Caco-2 (cell line): ENCODE measurements at regions not wholly inside any gene's neighbourhood (a gene's known extent, or its start where the extent isn't known, plus 50 kb on each side); places are given as distances from the start of the nearest gene placed in this dataset.

Source experiments
- BruUV-seq: library from RNA; stranded (reverse); fragments of 400-500 nt; replicated peaks from 2 replicates; lab custom pipeline; 2021; lab: Mats Ljungman, UMichigan
- CTCF ChIA-PET: fragments of 300-600 bp; sonication (Branson Sonifier 250); formaldehyde crosslinking; loops from one replicate; lab custom pipeline; 2022; ENCODE audit warnings: antibody characterized with exemption; lab: Charles Lee
- POLR2A ChIA-PET: fragments of 300-600 bp; sonication (Branson Sonifier 250); formaldehyde crosslinking; loops from one replicate; lab custom pipeline; 2022; ENCODE audit warnings: antibody characterized with exemption; lab: Charles Lee
- DNase-seq, 2 experiments: peaks; one replicate each; pipeline versions ENCODE4 v3.0.0 to v3.0.0-alpha.2; 2020 to 2022
- H3K27me3 ChIP-seq: replicated peaks from 2 replicates; pipeline ENCODE4 v1.6.0; 2011; ENCODE audit warnings: low read length; ENCODE audit not compliant: control insufficient read depth, insufficient read depth
- H3K36me3 ChIP-seq: 2 replicates; pipeline ENCODE4 v1.5.1; 2011; ENCODE audit warnings: low read length; ENCODE audit not compliant: control insufficient read depth, insufficient read depth
- H3K4me1 ChIP-seq: fragments of 250-450 bp; sonication (Bioruptor Pico); 2 replicates; pipeline ENCODE4 v1.5.1; 2020; ENCODE audit warnings: mild to moderate bottlenecking
- H3K4me3 ChIP-seq: 2 replicates; pipeline ENCODE4 v1.5.1; 2011; ENCODE audit warnings: low read depth, mild to moderate bottlenecking, control low read depth, low read length
- H3K9me3 ChIP-seq: fragments of 250-450 bp; sonication (Bioruptor Pico); 2 replicates; pipeline ENCODE4 v1.5.1; 2020; ENCODE audit warnings: mild to moderate bottlenecking, moderate library complexity
- H3K27ac Mint-ChIP-seq: one replicate; pipeline ENCODE4 v1.8.0; 2022; ENCODE audit warnings: mixed read lengths; ENCODE audit not compliant: unreplicated experiment
- H3K27me3 Mint-ChIP-seq: one replicate; pipeline ENCODE4 v1.8.0; 2022; ENCODE audit warnings: mixed read lengths; ENCODE audit not compliant: insufficient read depth, unreplicated experiment
- H3K36me3 Mint-ChIP-seq: one replicate; pipeline ENCODE4 v1.8.0; 2022; ENCODE audit warnings: mild to moderate bottlenecking, mixed read lengths; ENCODE audit not compliant: insufficient read depth, unreplicated experiment
- H3K4me1 Mint-ChIP-seq: one replicate; pipeline ENCODE4 v1.8.0; 2022; ENCODE audit warnings: low read depth, mixed read lengths; ENCODE audit not compliant: unreplicated experiment
- H3K4me3 Mint-ChIP-seq: one replicate; pipeline ENCODE4 v1.8.0; 2022; ENCODE audit warnings: mild to moderate bottlenecking, moderate library complexity, mixed read lengths; ENCODE audit not compliant: unreplicated experiment
- H3K9me3 Mint-ChIP-seq: one replicate; pipeline ENCODE4 v1.8.0; 2022; ENCODE audit warnings: mixed read lengths; ENCODE audit not compliant: unreplicated experiment
- intact Hi-C: fragments of 100-400 bp; cut with micrococcal nuclease; formaldehyde crosslinking; loops from one replicate; pipeline ENCODE4 v1.10.0; 2022; ENCODE audit not compliant: unreplicated experiment
- TF ChIP-seq, protein P1 (sequence below), 2 experiments: fragments of 200-600 bp in 1 of 2; IDR thresholded peaks; 1 replicate in 1 of 2; 2 replicates in 1 of 2; pipeline versions ENCODE4 v1.5.1 to v1.8.0; 2011 to 2022; ENCODE audit warnings: antibody characterized with exemption in 1 of 2, control low read depth in 1 of 2, inconsistent platforms in 1 of 2, low read depth in 1 of 2, low read length in 1 of 2, mild to moderate bottlenecking in 1 of 2, moderate library complexity in 1 of 2; ENCODE audit not compliant: insufficient read depth in 1 of 2, severe bottlenecking in 1 of 2, unreplicated experiment in 1 of 2

- H3K4me1 Mint-ChIP-seq: peaks cover 7% of the 10 kb centered on the region
- peaks cover 5% of the 10 kb centered on the region for H3K36me3 Mint-ChIP-seq
- TF ChIP-seq, protein P1, sequence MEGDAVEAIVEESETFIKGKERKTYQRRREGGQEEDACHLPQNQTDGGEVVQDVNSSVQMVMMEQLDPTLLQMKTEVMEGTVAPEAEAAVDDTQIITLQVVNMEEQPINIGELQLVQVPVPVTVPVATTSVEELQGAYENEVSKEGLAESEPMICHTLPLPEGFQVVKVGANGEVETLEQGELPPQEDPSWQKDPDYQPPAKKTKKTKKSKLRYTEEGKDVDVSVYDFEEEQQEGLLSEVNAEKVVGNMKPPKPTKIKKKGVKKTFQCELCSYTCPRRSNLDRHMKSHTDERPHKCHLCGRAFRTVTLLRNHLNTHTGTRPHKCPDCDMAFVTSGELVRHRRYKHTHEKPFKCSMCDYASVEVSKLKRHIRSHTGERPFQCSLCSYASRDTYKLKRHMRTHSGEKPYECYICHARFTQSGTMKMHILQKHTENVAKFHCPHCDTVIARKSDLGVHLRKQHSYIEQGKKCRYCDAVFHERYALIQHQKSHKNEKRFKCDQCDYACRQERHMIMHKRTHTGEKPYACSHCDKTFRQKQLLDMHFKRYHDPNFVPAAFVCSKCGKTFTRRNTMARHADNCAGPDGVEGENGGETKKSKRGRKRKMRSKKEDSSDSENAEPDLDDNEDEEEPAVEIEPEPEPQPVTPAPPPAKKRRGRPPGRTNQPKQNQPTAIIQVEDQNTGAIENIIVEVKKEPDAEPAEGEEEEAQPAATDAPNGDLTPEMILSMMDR (IDR thresholded peaks at IDR 0.05; ENCODE audit: insufficient read depth in 1 of 2, low read depth in 1 of 2, low read length in 1 of 2, severe bottlenecking in 1 of 2, unreplicated experiment in 1 of 2): no peak
- DNase-seq: no peak
- H3K4me3 ChIP-seq: no peak overlapping the region
- H3K9me3 Mint-ChIP-seq: no peaks in the 10 kb centered on the region
- no peak overlapping the region for H3K4me3 Mint-ChIP-seq
- H3K27me3 Mint-ChIP-seq: peaks cover 3% of the 10 kb centered on the region
- intact Hi-C loops: no loop called here
- no peaks in the 10 kb centered on the region for H3K9me3 ChIP-seq
- no TSS peak for BruUV-seq
- H3K27ac Mint-ChIP-seq: no peak overlapping the region
- H3K27me3 ChIP-seq: no peaks in the 10 kb centered on the region; the same call in 1 of the 2 replicates
- POLR2A ChIA-PET: no interaction called here
- no peaks in the 10 kb centered on the region for H3K4me1 ChIP-seq
- CTCF ChIA-PET: no interaction called here
- H3K36me3 ChIP-seq: no peaks in the 10 kb centered on the region
These were observed 61.6 kb upstream of the PRPS1 start for GRCh38 chrX:107566604-107567262.

DNA sequence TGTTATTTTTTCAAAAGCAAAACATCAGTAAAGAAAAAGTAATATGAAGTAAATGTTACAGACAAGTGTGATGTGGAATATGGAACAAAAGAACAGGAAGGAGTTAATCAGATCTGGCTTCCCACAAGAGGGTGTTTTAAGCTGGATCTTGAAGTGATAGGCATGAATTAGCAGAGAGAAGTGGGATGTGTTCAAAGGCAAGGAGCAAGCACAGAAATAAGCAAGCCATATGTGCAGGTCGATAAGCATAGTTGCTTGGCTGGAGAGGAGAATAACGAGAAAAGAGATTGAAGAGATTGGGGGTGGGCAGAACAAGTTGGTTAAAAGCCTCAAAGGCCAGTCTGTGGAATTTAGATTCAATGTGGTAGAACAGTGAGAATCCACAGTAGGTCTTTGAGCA is 60.9 kb upstream of the PRPS1 start:
- ChIA-PET POLR2A (no interaction called here), CTCF (no interaction called here)
- H3K27me3 ChIP-seq: no peaks in the 10 kb centered on the region
- no peak overlapping the region for H3K27ac Mint-ChIP-seq
- no peak overlapping the region for H3K4me3 ChIP-seq
- H3K27me3 Mint-ChIP-seq: peaks cover 3% of the 10 kb centered on the region
- H3K36me3 ChIP-seq: no peaks in the 10 kb centered on the region
- H3K9me3 Mint-ChIP-seq: no peaks in the 10 kb centered on the region
- H3K36me3 Mint-ChIP-seq: peaks cover 5% of the 10 kb centered on the region
- no peaks in the 10 kb centered on the region for H3K9me3 ChIP-seq
- H3K4me3 Mint-ChIP-seq: no peak overlapping the region
- TF ChIP-seq, protein P1 (IDR thresholded peaks at IDR 0.05; ENCODE audit: insufficient read depth in 1 of 2, low read depth in 1 of 2, low read length in 1 of 2, severe bottlenecking in 1 of 2, unreplicated experiment in 1 of 2): no peak
- BruUV-seq: no TSS peak
- DNase-seq: no peak
- no peaks in the 10 kb centered on the region for H3K4me1 ChIP-seq
- peaks cover 5% of the 10 kb centered on the region for H3K4me1 Mint-ChIP-seq
- intact Hi-C loops: no loop called here

GRCh38 chrX:107571296-107571998 is 56.9 kb upstream of the PRPS1 start:
- no TSS peak for BruUV-seq
- ChIA-PET POLR2A (no interaction called here), CTCF (no interaction called here)
- no peaks in the 10 kb centered on the region for H3K4me1 Mint-ChIP-seq
- Histone ChIP-seq H3K4me1 (no peaks in the 10 kb centered on the region), H3K9me3 (no peaks in the 10 kb centered on the region), H3K27me3 (no peaks in the 10 kb centered on the region), H3K36me3 (no peaks in the 10 kb centered on the region), H3K4me3 (no peak overlapping the region)
- H3K27me3 Mint-ChIP-seq: peaks cover 3% of the 10 kb centered on the region
- TF ChIP-seq, protein P1 (IDR thresholded peaks at IDR 0.05; ENCODE audit: insufficient read depth in 1 of 2, low read depth in 1 of 2, low read length in 1 of 2, severe bottlenecking in 1 of 2, unreplicated experiment in 1 of 2): no peak
- H3K9me3 Mint-ChIP-seq: no peaks in the 10 kb centered on the region
- H3K4me3 Mint-ChIP-seq: no peak overlapping the region
- H3K36me3 Mint-ChIP-seq: peaks cover 5% of the 10 kb centered on the region
- H3K27ac Mint-ChIP-seq: no peak overlapping the region
- intact Hi-C loops: no loop called here
- no peak for DNase-seq
